Mammary epithelial cell (primary cell): ENCODE measurements at regions not wholly inside any gene's neighbourhood (a gene's known extent, or its start where the extent isn't known, plus 50 kb on each side); places are given as distances from the start of the nearest gene placed in this dataset.

Experiments used
- EZH2 ChIP-seq: IDR thresholded peaks from 2 replicates; pipeline ENCODE4 v1.6.1; 2012; ENCODE audit warnings: low read length, inconsistent platforms, borderline replicate concordance
- TF ChIP-seq, protein P1 (sequence below), 2 donors: IDR thresholded peaks in 1 of 2; conservative IDR thresholded peaks in 1 of 2; 2 replicates each; pipeline ENCODE4 v1.5.1; 2011 to 2012; ENCODE audit warnings: inconsistent platforms in 2 of 2, low read length in 2 of 2, mild to moderate bottlenecking in 2 of 2, control low read depth in 1 of 2, low read depth in 1 of 2; ENCODE audit not compliant: insufficient read depth in 1 of 2; ENCODE audit errors: extremely low read depth in 1 of 2

DNA sequence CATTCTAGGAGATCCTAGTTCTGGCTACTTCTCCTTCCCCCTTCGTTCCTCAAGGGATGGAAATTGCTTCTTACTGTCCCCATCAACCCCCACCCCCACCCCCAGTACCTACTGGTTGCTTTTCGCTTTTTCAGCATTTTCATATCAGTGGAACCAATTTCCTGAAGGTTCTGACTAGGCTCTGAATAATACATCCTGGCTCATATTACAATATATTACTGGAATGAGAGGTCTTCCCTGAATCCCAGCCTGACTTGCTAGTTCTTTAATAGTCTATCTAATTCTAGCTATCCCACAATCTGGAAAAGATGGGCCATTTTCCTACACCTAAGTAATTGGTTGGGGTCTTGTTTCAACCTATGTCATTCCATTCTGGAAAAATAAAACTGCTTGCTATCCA is 207.4 kb downstream of the COG6 start:
- TF ChIP-seq, protein P1, sequence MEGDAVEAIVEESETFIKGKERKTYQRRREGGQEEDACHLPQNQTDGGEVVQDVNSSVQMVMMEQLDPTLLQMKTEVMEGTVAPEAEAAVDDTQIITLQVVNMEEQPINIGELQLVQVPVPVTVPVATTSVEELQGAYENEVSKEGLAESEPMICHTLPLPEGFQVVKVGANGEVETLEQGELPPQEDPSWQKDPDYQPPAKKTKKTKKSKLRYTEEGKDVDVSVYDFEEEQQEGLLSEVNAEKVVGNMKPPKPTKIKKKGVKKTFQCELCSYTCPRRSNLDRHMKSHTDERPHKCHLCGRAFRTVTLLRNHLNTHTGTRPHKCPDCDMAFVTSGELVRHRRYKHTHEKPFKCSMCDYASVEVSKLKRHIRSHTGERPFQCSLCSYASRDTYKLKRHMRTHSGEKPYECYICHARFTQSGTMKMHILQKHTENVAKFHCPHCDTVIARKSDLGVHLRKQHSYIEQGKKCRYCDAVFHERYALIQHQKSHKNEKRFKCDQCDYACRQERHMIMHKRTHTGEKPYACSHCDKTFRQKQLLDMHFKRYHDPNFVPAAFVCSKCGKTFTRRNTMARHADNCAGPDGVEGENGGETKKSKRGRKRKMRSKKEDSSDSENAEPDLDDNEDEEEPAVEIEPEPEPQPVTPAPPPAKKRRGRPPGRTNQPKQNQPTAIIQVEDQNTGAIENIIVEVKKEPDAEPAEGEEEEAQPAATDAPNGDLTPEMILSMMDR (conservative IDR thresholded peaks at IDR 0.05 in 1 of 2, IDR thresholded peaks at IDR 0.05 in 1 of 2; ENCODE audit: extremely low read depth in 1 of 2, insufficient read depth in 1 of 2, low read depth in 1 of 2, low read length in 2 of 2) = no peak
- TF ChIP-seq EZH2 = no peak
